ENCODE measurements at regions not wholly inside any gene's neighbourhood (a gene's known extent, or its start where the extent isn't known, plus 50 kb on each side); places are given as distances from the start of the nearest gene placed in this dataset.
"Not testable (repeated sequence)": the region's sequence is repeated elsewhere in the genome, so short reads cannot be mapped to it uniquely, and the experiment has no call there.

- FAIRE-seq (no peak), DNase-seq (ENCODE audit: insufficient read length, low spot score) (no peak)
Observed at GRCh38 chr5:166236327-166236726, 2055.1 kb upstream of the WWC1 start.

- DNase-seq (ENCODE audit: insufficient read length, low spot score) (no peak), FAIRE-seq (no peak)
Observed at GRCh38 chr5:166240705-166241104, 2050.7 kb upstream of the WWC1 start.

- FAIRE-seq (no peak), DNase-seq (ENCODE audit: insufficient read length, low spot score) (no peak)
Observed at GRCh38 chr5:166245556-166245955, 2045.9 kb upstream of the WWC1 start.

DNA sequence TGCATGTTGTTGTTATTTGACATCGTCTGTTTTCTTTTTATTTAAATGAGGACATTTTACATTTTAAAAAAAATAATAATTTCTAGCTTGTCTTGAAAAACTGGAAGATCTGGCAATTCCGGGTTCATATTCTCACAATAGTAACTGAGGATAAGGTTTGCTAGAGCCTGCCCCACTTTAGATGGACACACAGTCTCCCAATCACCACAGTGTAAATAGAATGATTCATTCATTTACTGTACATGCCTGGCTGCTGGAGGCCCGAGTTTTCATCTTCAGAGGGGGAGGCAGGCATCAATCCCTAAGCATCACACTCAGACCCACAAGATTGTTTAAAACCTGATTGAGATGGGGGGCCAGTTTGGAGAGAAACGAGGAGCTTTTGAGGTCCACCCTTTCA, 2039.7 kb upstream of the WWC1 start:
- DNase-seq (ENCODE audit: insufficient read length, low spot score) (no peak), FAIRE-seq (no peak)

GRCh38 chr5:166257661-166258060, 2033.8 kb upstream of the WWC1 start:
- DNase-seq (ENCODE audit: insufficient read length, low spot score), result no peak
- FAIRE-seq, result no peak

DNA sequence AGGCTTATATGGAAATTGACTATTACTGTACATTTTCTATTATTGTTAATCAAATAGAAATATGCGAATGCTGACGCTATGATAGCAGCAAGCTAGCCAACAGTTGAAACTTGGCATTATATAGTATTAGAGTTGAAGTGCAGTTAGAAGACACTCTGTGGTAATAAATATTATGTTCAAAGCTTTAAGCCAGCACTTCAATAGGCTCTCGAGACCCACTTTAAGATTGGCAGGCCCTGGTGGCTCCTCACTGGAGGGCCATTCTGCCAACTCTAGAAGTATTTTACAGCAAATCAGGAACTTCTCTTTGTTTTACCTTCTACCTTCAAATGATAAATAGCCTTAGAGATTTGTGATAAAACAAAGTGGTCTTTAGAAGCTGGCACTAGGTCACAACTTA, 2029.0 kb upstream of the WWC1 start:
- FAIRE-seq, result no peak
- DNase-seq (ENCODE audit: insufficient read length, low spot score), result no peak

GRCh38 chr5:166267907-166268306, 2023.5 kb upstream of the WWC1 start:
- DNase-seq (ENCODE audit: insufficient read length, low spot score) (no peak), FAIRE-seq (no peak)

DNA sequence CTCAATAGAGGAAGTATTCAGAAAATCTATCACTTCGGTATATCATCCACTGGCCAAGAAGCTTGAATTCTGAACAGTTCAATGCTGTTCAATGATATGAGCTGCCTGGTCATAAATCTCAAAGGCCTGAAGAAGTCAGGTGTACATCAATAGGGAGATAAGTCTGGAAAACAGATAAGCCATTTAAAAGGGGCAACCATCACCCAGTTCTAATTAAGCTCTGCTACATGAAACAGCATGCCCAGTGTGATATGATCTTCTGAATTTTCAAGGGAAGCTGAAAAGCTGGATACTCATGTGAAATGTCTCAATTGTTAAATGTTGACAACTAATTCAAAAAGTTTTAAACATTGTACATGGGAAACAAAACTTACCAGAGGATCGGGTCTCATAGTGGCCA, 2020.7 kb upstream of the WWC1 start:
- DNase-seq (ENCODE audit: insufficient read length, low spot score) (no peak), FAIRE-seq (no peak)

- FAIRE-seq, result no peak
- no peak for DNase-seq (ENCODE audit: insufficient read length, low spot score)
Observed at GRCh38 chr5:166276006-166276405, 2015.4 kb upstream of the WWC1 start.

DNA sequence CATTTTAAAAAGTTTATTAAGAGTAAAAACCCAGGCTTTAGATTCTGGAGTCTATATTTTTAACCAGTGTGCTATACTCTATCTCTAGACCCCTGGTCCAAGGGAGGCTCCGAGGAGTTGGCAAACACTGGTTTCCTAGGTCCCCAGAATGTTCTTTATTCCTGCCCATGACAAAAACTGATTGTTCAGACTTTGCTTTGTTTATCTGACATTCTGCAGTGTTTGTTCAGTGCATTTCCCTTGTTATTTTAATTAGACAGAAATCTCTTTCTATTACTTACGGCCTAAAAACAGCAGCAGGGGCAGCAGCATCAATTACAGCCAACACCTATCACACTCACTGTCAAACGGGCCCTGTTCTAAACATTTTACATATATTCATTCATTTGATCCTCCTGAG, 2011.6 kb upstream of the WWC1 start:
- FAIRE-seq (no peak), DNase-seq (ENCODE audit: insufficient read length, low spot score) (no peak)

DNA sequence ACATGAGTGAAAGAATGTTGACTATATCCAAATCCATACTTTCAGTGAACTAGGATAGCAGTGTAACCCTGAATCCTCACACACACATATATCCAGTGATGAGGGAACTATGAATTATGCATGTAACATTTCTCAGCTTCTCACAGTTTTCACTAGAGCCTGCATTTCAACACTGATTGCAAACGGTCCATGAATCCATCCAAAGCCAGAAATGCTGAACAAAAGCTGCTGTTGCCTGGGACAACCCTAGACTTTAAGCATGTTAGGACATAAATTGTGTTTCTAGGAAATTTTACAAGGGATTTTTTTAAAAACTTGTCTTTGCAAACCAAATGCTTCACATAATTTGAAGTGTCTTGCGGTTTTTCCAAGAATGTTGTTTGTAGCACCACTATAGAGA, 2010.0 kb upstream of the WWC1 start:
- FAIRE-seq, result no peak

GRCh38 chr5:166282939-166283338, 2008.5 kb upstream of the WWC1 start:
- DNase-seq (ENCODE audit: insufficient read length, low spot score) (no peak), FAIRE-seq (no peak)

More for the DNA sequence above, 2010.0 kb upstream of the WWC1 start:
- no peak for DNase-seq (ENCODE audit: insufficient read length, low spot score)

GRCh38 chr5:166285361-166285760, 2006.1 kb upstream of the WWC1 start:
- no peak for FAIRE-seq
- no peak for DNase-seq (ENCODE audit: insufficient read length, low spot score)

GRCh38 chr5:166286832-166287231, 2004.6 kb upstream of the WWC1 start:
- DNase-seq (ENCODE audit: insufficient read length, low spot score), result no peak
- FAIRE-seq, result no peak

GRCh38 chr5:166287866-166288265, 2003.6 kb upstream of the WWC1 start:
- no peak for DNase-seq (ENCODE audit: insufficient read length, low spot score)
- no peak for FAIRE-seq

- not testable (repeated sequence) for FAIRE-seq; DNase-seq (ENCODE audit: insufficient read length, low spot score)
Observed at GRCh38 chr5:166291800-166292199, 1999.6 kb upstream of the WWC1 start.

DNA sequence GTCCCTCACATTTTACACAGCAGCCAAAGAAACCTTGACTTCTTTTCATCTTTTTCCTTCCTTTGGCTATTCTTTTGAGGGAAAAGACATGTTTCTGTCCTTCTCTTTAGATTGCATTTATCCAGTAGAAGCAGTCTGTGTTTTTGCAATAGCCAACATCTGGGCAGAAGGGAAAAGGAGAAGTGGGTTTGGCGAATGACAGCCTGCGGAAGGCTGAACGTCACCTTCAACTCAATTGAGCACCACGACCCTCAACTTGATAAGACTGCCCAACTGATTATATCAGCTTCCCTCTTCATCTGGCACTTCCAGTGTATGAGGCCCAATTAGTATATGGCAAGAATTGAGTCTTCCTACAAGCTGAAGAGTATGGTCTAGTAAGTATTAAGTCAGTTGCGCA, 1997.6 kb upstream of the WWC1 start:
- no peak for FAIRE-seq

GRCh38 chr5:166302166-166302565, 1989.3 kb upstream of the WWC1 start:
- FAIRE-seq (no peak), DNase-seq (ENCODE audit: insufficient read length, low spot score) (no peak)

More for the DNA sequence above, 1997.6 kb upstream of the WWC1 start:
- no peak for DNase-seq (ENCODE audit: insufficient read length, low spot score)

GRCh38 chr5:166317425-166317824, 1974.0 kb upstream of the WWC1 start:
- FAIRE-seq, result no peak

DNA sequence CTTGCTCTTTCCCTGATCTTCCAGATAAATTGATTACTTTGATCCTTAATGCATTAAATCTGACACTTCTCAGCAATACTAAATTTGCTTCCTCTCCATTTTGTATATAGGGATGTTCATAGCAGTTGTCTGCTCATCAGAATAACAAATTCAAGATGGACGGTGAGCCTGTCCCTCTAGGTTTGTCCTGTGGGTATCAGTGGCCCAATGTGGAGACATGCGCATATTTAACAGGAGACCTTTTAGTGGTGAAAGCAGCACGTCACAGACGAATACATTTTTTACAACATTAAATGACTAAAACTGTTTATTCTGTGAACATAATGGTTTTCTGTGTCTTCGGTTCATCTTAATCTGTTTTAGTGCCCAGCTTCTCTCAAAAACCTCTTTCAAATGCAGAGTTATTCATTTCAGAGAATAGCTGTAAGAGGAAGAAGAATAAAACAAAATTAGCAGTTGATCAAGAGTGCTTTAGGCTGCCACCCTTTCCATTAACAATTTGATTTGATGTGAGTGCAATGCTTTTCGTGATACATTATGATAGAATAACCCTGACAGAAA, 1970.4 kb upstream of the WWC1 start:
- no peak for DNase-seq (ENCODE audit: insufficient read length, low spot score)
- FAIRE-seq, result no peak

More at GRCh38 chr5:166317425-166317824, 1974.0 kb upstream of the WWC1 start:
- DNase-seq (ENCODE audit: insufficient read length, low spot score), result no peak

GRCh38 chr5:166324372-166324771, 1967.1 kb upstream of the WWC1 start:
- DNase-seq (ENCODE audit: insufficient read length, low spot score), result no peak
- FAIRE-seq, result no peak

GRCh38 chr5:166329149-166329800, 1962.2 kb upstream of the WWC1 start:
- no peak for DNase-seq (ENCODE audit: insufficient read length, low spot score)
- FAIRE-seq, result no peak

DNA sequence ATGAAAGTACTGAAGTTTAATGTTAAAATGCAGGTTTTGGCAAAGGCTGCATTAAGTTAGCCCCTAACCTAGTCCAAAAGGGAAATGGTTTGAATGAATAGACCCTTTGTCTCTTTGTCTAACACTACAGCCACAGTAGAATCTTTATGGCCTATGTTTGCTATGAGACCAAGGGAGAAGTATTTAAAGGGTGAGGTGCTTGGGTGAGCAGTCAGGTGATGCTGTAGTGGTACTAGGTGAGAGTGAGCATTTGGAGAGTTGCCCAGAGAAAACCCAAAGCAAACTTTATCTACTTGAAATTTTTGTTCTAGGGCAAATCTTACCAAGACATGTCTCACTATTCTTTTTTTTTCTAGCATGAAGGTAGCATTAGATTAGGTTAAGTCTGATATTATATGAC, 1961.4 kb upstream of the WWC1 start:
- DNase-seq (ENCODE audit: insufficient read length, low spot score) (no peak), FAIRE-seq (no peak)
